BJ (cell line): ENCODE measurements at regions not wholly inside any gene's neighbourhood (a gene's known extent, or its start where the extent isn't known, plus 50 kb on each side); places are given as distances from the start of the nearest gene placed in this dataset.

Experiments used
- CTCF ChIA-PET: fragments of 350-600 bp; formaldehyde crosslinking; extraction: SDS; loops from one replicate; lab custom pipeline; 2021; ENCODE audit warnings: antibody characterized with exemption, inconsistent platforms; lab: Yijun Ruan, JAX
- POLR2A ChIA-PET: fragments of 300-600 bp; sonication (Branson Sonifier 250); formaldehyde crosslinking; extraction: SDS; loops from one replicate; lab custom pipeline; 2021; ENCODE audit warnings: antibody characterized with exemption; lab: Charles Lee
- DNase-seq: peaks from one replicate; pipeline ENCODE4 v3.0.0-alpha.2; 2011; ENCODE audit warnings: low read depth
- H3K27me3 ChIP-seq: 2 replicates; pipeline ENCODE4 v1.6.0; 2011; ENCODE audit warnings: low read length; ENCODE audit not compliant: control insufficient read depth, insufficient read depth
- H3K36me3 ChIP-seq: 2 replicates; pipeline ENCODE4 v1.5.1; 2011; ENCODE audit warnings: low read length; ENCODE audit not compliant: control insufficient read depth, insufficient read depth
- H3K4me3 ChIP-seq: 2 replicates; pipeline ENCODE4 v1.5.1; 2011; ENCODE audit warnings: low read depth, mild to moderate bottlenecking, control low read depth, low read length
- CTCF ChIP-seq: IDR thresholded peaks from 2 replicates; pipeline ENCODE4 v1.5.1; 2011; ENCODE audit warnings: low read depth, mild to moderate bottlenecking, control low read depth, inconsistent platforms, low read length, moderate library complexity; ENCODE audit not compliant: insufficient read depth

- POLR2A ChIA-PET: no interaction called here
Measured at GRCh38 chr11:92739491-92739890, 230.0 kb upstream of the MTNR1B start.

GRCh38 chr11:92740276-92740675, 229.2 kb upstream of the MTNR1B start:
- H3K27me3 ChIP-seq: no peaks in the 10 kb centered on the region
- H3K4me3 ChIP-seq: no peak overlapping the region
- CTCF ChIA-PET: no interaction called here
- POLR2A ChIA-PET: no interaction called here
- no peak for TF ChIP-seq CTCF
- DNase-seq: no peak
- no peaks in the 10 kb centered on the region for H3K36me3 ChIP-seq

More at GRCh38 chr11:92739491-92739890, 230.0 kb upstream of the MTNR1B start:
- H3K36me3 ChIP-seq: no peaks in the 10 kb centered on the region
- TF ChIP-seq CTCF: no peak
- no peaks in the 10 kb centered on the region for H3K27me3 ChIP-seq
- no peak overlapping the region for H3K4me3 ChIP-seq
- DNase-seq: no peak
- CTCF ChIA-PET: no interaction called here

- Histone ChIP-seq H3K27me3 (no peaks in the 10 kb centered on the region), H3K4me3 (no peak overlapping the region), H3K36me3 (no peaks in the 10 kb centered on the region)
- ChIA-PET POLR2A (no interaction called here), CTCF (no interaction called here)
- no peak for DNase-seq
- TF ChIP-seq CTCF: no peak
Measured at GRCh38 chr11:92744929-92745585, 224.4 kb upstream of the MTNR1B start.

GRCh38 chr11:92750794-92751193, 218.7 kb upstream of the MTNR1B start:
- DNase-seq: no peak
- TF ChIP-seq CTCF: no peak
- Histone ChIP-seq H3K27me3 (no peaks in the 10 kb centered on the region), H3K4me3 (no peak overlapping the region), H3K36me3 (no peaks in the 10 kb centered on the region)
- CTCF ChIA-PET: no interaction called here
- POLR2A ChIA-PET: no interaction called here

- DNase-seq: no peak
- ChIA-PET CTCF (no interaction called here), POLR2A (no interaction called here)
- no peaks in the 10 kb centered on the region for H3K36me3 ChIP-seq
- no peak for TF ChIP-seq CTCF
- no peak overlapping the region for H3K4me3 ChIP-seq
- H3K27me3 ChIP-seq: no peaks in the 10 kb centered on the region
Measured at GRCh38 chr11:92751594-92751993, 217.9 kb upstream of the MTNR1B start.
